D721Med (cell line): ENCODE measurements at regions not wholly inside any gene's neighbourhood (a gene's known extent, or its start where the extent isn't known, plus 50 kb on each side); places are given as distances from the start of the nearest gene placed in this dataset.

Experiments used
- DNase-seq: peaks from one replicate; pipeline ENCODE4 v3.0.0; 2011; ENCODE audit warnings: low spot score; ENCODE audit not compliant: insufficient read length
- FAIRE-seq: peaks from 2 replicates; lab custom pipeline; 2011; peaks lifted over from hg19 to GRCh38; lab: Jason Lieb, UNC
- CTCF ChIP-seq: IDR thresholded peaks from 2 replicates; pipeline ENCODE4 v1.5.1; 2012; ENCODE audit warnings: mild to moderate bottlenecking, control low read depth; ENCODE audit not compliant: insufficient read depth; ENCODE audit errors: missing control alignments

GRCh38 chr4:125663896-125664767 is 349.4 kb downstream of the FAT4 start:
- TF ChIP-seq CTCF = no peak
- no peak for DNase-seq
- no peak for FAIRE-seq

- no peak for FAIRE-seq
- DNase-seq = no peak
- TF ChIP-seq CTCF = no peak
These were observed 351.9 kb downstream of the FAT4 start for GRCh38 chr4:125666635-125667034.

GRCh38 chr4:125676156-125676555 is 361.4 kb downstream of the FAT4 start:
- no peak for DNase-seq
- no peak for TF ChIP-seq CTCF
- no peak for FAIRE-seq

GRCh38 chr4:125676583-125676982 is 361.8 kb downstream of the FAT4 start:
- no peak for DNase-seq
- TF ChIP-seq CTCF = no peak
- no peak for FAIRE-seq

- no peak for TF ChIP-seq CTCF
- DNase-seq = no peak
- FAIRE-seq = no peak
These were observed 363.0 kb downstream of the FAT4 start for GRCh38 chr4:125677665-125678307.

GRCh38 chr4:125679989-125680388 is 365.2 kb downstream of the FAT4 start:
- no peak for TF ChIP-seq CTCF
- FAIRE-seq (no peak), DNase-seq (no peak)

GRCh38 chr4:125681240-125681639 is 366.5 kb downstream of the FAT4 start:
- TF ChIP-seq CTCF = no peak
- no peak for FAIRE-seq
- no peak for DNase-seq
